ENCODE measurements at regions not wholly inside any gene's neighbourhood (a gene's known extent, or its start where the extent isn't known, plus 50 kb on each side); places are given as distances from the start of the nearest gene placed in this dataset.

DNA sequence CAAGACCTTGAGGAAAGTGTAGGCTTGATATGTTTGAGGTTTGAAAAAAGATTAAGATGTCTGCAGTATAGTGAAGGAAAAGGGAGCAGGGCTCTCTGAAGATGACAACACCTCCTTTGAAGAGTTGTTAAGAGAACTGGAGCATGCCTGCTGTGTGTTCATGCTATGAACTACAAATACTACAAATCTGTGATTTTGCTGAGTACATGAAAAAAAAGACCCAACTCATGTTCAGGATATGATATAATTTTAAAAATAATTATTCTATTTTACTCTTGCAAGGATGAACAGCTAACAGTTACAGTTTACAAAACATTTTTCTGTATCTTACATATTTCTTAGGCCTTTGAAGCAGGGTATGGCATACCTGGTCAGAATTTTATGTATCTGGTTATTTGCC, 305.4 kb upstream of the CWC22 start:
- Histone ChIP-seq H3K23ac (ENCODE audit: low read depth, low read length) (no peak overlapping the region), H3K27ac (ENCODE audit: insufficient read depth, low read length) (no peak overlapping the region), H2AK5ac (ENCODE audit: low read depth, low read length) (no peak overlapping the region), H3K36me3 (ENCODE audit: control insufficient read depth, insufficient read depth, low read length) (no peaks in the 10 kb centered on the region), H3K18ac (ENCODE audit: low read depth, low read length) (no peak overlapping the region), H3K79me1 (ENCODE audit: low read depth in 1 of 2, low read length in 2 of 2) (no peaks in the 10 kb centered on the region), H4K91ac (ENCODE audit: insufficient read depth, low read depth, low read length) (no peak overlapping the region), H3K9me3 (ENCODE audit: control insufficient read depth, insufficient read depth, low read length) (no peaks in the 10 kb centered on the region), H4K8ac (ENCODE audit: low read depth in 2 of 2, low read length in 2 of 2) (no peak overlapping the region), H2AFZ (replicated peaks; ENCODE audit: low read length, poor library complexity) (no peak overlapping the region), H2AK9ac (replicated peaks; ENCODE audit: low read depth, low read length, poor library complexity) (no peak overlapping the region), H3K9ac (ENCODE audit: low read depth, low read length) (no peak overlapping the region), H3K4me1 (ENCODE audit: control insufficient read depth, insufficient read depth, low read length) (no peaks in the 10 kb centered on the region), H3K4me2 (ENCODE audit: low read depth, low read length) (no peak overlapping the region), H3K56ac (ENCODE audit: extremely low read depth, insufficient read depth, low read length) (no peak overlapping the region), H3K27me3 (ENCODE audit: control insufficient read depth, insufficient read depth, low read length) (no peaks in the 10 kb centered on the region), H4K5ac (ENCODE audit: low read depth, low read length) (no peak overlapping the region), H3K4ac (ENCODE audit: low read depth, low read length) (no peak overlapping the region), H4K20me1 (ENCODE audit: insufficient read depth, low read length) (no peaks in the 10 kb centered on the region), H2BK15ac (ENCODE audit: low read depth, low read length) (no peak overlapping the region), H3K9me1 (ENCODE audit: insufficient read depth, low read length) (no peaks in the 10 kb centered on the region), H2BK120ac (ENCODE audit: low read depth, low read length) (no peak overlapping the region), H3K14ac (replicated peaks; ENCODE audit: low read depth, low read length) (no peak overlapping the region), H3K4me3 (ENCODE audit: insufficient read depth, low read depth, low read length) (no peak overlapping the region), H2BK20ac (ENCODE audit: low read depth, low read length) (no peak overlapping the region), H2BK5ac (ENCODE audit: low read depth, low read length, poor library complexity, severe bottlenecking) (no peak overlapping the region)
- POLR2A ChIA-PET (ENCODE audit: unreplicated experiment): no interaction called here
- intact Hi-C loops (cut with micrococcal nuclease): no loop called here
- DNase-seq (no peak), ATAC-seq (ENCODE audit: low read depth) (no peak)
- in situ Hi-C loops (cut with MboI; ENCODE audit: low sequenced_read_pairs): no loop called here
- dilution Hi-C loops (cut with HindIII; ENCODE audit: low sequenced_read_pairs, unreplicated experiment): no loop called here
- CTCF ChIA-PET: no interaction called here
- TF ChIP-seq CEBPB (IDR thresholded peaks at IDR 0.05; ENCODE audit: low read depth, low read length): no peak
- TF ChIP-seq SMC3 (IDR thresholded peaks at IDR 0.05; ENCODE audit: low read depth, low read length): no peak
- TF ChIP-seq RFX5 (IDR thresholded peaks at IDR 0.05; ENCODE audit: low read depth, low read length): no peak
- peak; percentile 43; the same call in 1 of the 2 replicates for TF ChIP-seq MAFK (IDR thresholded peaks at IDR 0.05; ENCODE audit: low read depth, low read length)
- no peak for TF ChIP-seq MXI1 (IDR thresholded peaks at IDR 0.05; ENCODE audit: borderline replicate concordance, low read depth, low read length)
- no peak for TF ChIP-seq CHD1 (IDR thresholded peaks at IDR 0.05; ENCODE audit: low read depth, low read length)
- BruUV-seq (replicated peaks): no TSS peak
